ENCODE measurements at regions not wholly inside any gene's neighbourhood (a gene's known extent, or its start where the extent isn't known, plus 50 kb on each side); places are given as distances from the start of the nearest gene placed in this dataset.

- Histone ChIP-seq H4K20me1 (replicated peaks; ENCODE audit: control insufficient read depth, insufficient read depth, low read length) (no peaks in the 10 kb centered on the region), H3K27me3 (ENCODE audit: control insufficient read depth in 2 of 2, insufficient read depth in 2 of 2, low read length in 2 of 2) (no peaks in the 10 kb centered on the region), H3K9me1 (ENCODE audit: control insufficient read depth, insufficient read depth, low read length) (no peaks in the 10 kb centered on the region), H3K4me2 (ENCODE audit: insufficient read depth, low read length) (no peak overlapping the region), H3K79me2 (ENCODE audit: control insufficient read depth, insufficient read depth, low read length) (no peaks in the 10 kb centered on the region), H2AFZ (ENCODE audit: low read depth, low read length) (no peak overlapping the region), H3K9ac (ENCODE audit: insufficient read depth in 1 of 2, low read depth in 2 of 2, low read length in 2 of 2) (peak overlapping the region in 1 of 2 experiments; percentile 49; a peak in 2 of 4 replicates), H3K36me3 (ENCODE audit: control insufficient read depth, insufficient read depth, low read length) (no peaks in the 10 kb centered on the region), H3K27ac (ENCODE audit: extremely low read depth, low read depth, low read length) (no peak overlapping the region), H3K9me3 (replicated peaks; ENCODE audit: control insufficient read depth, insufficient read depth, low read depth, low read length) (no peaks in the 10 kb centered on the region), H3K4me3 (no peak overlapping the region), H3K4me1 (replicated peaks in 1 of 2; ENCODE audit: control insufficient read depth in 2 of 2, insufficient read depth in 2 of 2, low read length in 2 of 2) (peaks cover 52 to 65% of the 10 kb centered on the region in 2 experiments)
- 78% methylated on average over 12 of the region's 18 CpGs for WGBS (ENCODE audit: insufficient coverage, low coverage, missing lambda C conversion rate)
- intact Hi-C loops (cut with micrococcal nuclease) (loop anchor here (5.0 kb wide), 1 partner anchor 102 kb away; the partner anchor contains the start of gene CEBPB), in situ Hi-C loops (cut with MboI) (loop anchor here (5.0 kb wide), 1 partner anchor 168 kb away; no protein-coding TSS in a partner anchor)
- ChIA-PET CTCF (ENCODE audit: low intra/inter-chr PET ratio) (no interaction called here), POLR2A (interaction anchor here (0.6 to 1.3 kb wide), 5 partner anchors 10 to 372 kb away, joined by 3 to 4 read pairs (median 3); no protein-coding TSS in a partner anchor)
- FAIRE-seq (no peak), ATAC-seq (no peak), DNase-seq (ENCODE audit: extremely low read depth in 1 of 4, low spot score in 3 of 4) (no peak)
- BruUV-seq (replicated peaks) = no TSS peak
- TF ChIP-seq PYGO2 (tag; IDR thresholded peaks at IDR 0.05) (no peak), MAX (CRISPR knock-in tag; IDR thresholded peaks at IDR 0.05) (0 out of 2 replicates have a peak, but pooled peaks have one; percentile 31), HNRNPL (IDR thresholded peaks at IDR 0.05; ENCODE audit: low read depth, low read length) (no peak), PHF20 (IDR thresholded peaks at IDR 0.05; ENCODE audit: partially characterized antibody) (peak; percentile 10), SRSF1 (IDR thresholded peaks at IDR 0.05; ENCODE audit: low read depth, low read length) (no peak), FOXP1 (CRISPR knock-in tag; IDR thresholded peaks at IDR 0.05) (no peak), MGA (IDR thresholded peaks at IDR 0.05) (no peak), WHSC1 (IDR thresholded peaks at IDR 0.05; ENCODE audit: low read length) (no peak)
Observed at GRCh38 chr20:50294164-50295088, 103.8 kb downstream of the CEBPB start.

Measured in K562 (cell line).